IPS-NIHi11 (cell line): ENCODE measurements at regions not wholly inside any gene's neighbourhood (a gene's known extent, or its start where the extent isn't known, plus 50 kb on each side); places are given as distances from the start of the nearest gene placed in this dataset.
"Not testable (repeated sequence)": the region's sequence is repeated elsewhere in the genome, so short reads cannot be mapped to it uniquely, and the experiment has no call there.

Experiments used
- DNase-seq: peaks from one replicate; pipeline ENCODE4 v3.0.0; 2012; ENCODE audit warnings: mixed read lengths, low spot score

- DNase-seq = not testable (repeated sequence)
Observed at GRCh38 chr1:99444211-99444927, 180.1 kb downstream of the PLPPR4 start.

GRCh38 chr1:99445071-99445470 is 180.8 kb downstream of the PLPPR4 start:
- no peak for DNase-seq

- no peak for DNase-seq
Observed at GRCh38 chr1:99445486-99445885, 181.2 kb downstream of the PLPPR4 start.

- DNase-seq = no peak
Observed at GRCh38 chr1:99447721-99448120, 183.4 kb downstream of the PLPPR4 start.

GRCh38 chr1:99455760-99456159 is 190.2 kb upstream of the PALMD start:
- DNase-seq = no peak

GRCh38 chr1:99456536-99456935 is 189.4 kb upstream of the PALMD start:
- DNase-seq = no peak

- no peak for DNase-seq
Observed at GRCh38 chr1:99457381-99458165, 188.3 kb upstream of the PALMD start.

GRCh38 chr1:99461499-99461898 is 184.4 kb upstream of the PALMD start:
- no peak for DNase-seq

GRCh38 chr1:99464738-99465137 is 181.2 kb upstream of the PALMD start:
- no peak for DNase-seq

- DNase-seq = no peak
Observed at GRCh38 chr1:99465176-99465900, 180.6 kb upstream of the PALMD start.

GRCh38 chr1:99467645-99468044 is 178.3 kb upstream of the PALMD start:
- no peak for DNase-seq

GRCh38 chr1:99469550-99469971 is 176.4 kb upstream of the PALMD start:
- DNase-seq = no peak

- no peak for DNase-seq
Observed at GRCh38 chr1:99472893-99473292, 173.0 kb upstream of the PALMD start.

GRCh38 chr1:99474350-99474893 is 171.5 kb upstream of the PALMD start:
- no peak for DNase-seq

GRCh38 chr1:99476058-99476457 is 169.9 kb upstream of the PALMD start:
- no peak for DNase-seq

- peak; percentile 27 for DNase-seq
Observed at GRCh38 chr1:99481391-99481996, 164.4 kb upstream of the PALMD start.

- no peak for DNase-seq
Observed at GRCh38 chr1:99482286-99482685, 163.6 kb upstream of the PALMD start.

GRCh38 chr1:99482750-99483149 is 163.2 kb upstream of the PALMD start:
- no peak for DNase-seq

- DNase-seq = no peak
Observed at GRCh38 chr1:99490031-99490430, 155.9 kb upstream of the PALMD start.

GRCh38 chr1:99496067-99496466 is 149.8 kb upstream of the PALMD start:
- DNase-seq = no peak

- DNase-seq = no peak
Observed at GRCh38 chr1:99497690-99498089, 148.2 kb upstream of the PALMD start.

GRCh38 chr1:99500541-99500940 is 145.4 kb upstream of the PALMD start:
- no peak for DNase-seq
